Ovary (tissue), 3 donors: ENCODE measurements at regions not wholly inside any gene's neighbourhood (a gene's known extent, or its start where the extent isn't known, plus 50 kb on each side); places are given as distances from the start of the nearest gene placed in this dataset.
"Not testable (repeated sequence)": the region's sequence is repeated elsewhere in the genome, so short reads cannot be mapped to it uniquely, and the experiment has no call there.

Experiments
- POLR2A ChIP-seq: fragments of 450-650 bp; IDR thresholded peaks from one replicate; pipeline ENCODE4 v1.6.1; 2017; ENCODE audit warnings: antibody characterized with exemption, mild to moderate bottlenecking, moderate library complexity
- TF ChIP-seq, protein P1 (sequence below), 3 donors: fragments of 450-650 bp in 2 of 3; fragments of 200-600 bp in 1 of 3; IDR thresholded peaks; one replicate each; pipeline versions ENCODE4 v1.5.1 to v1.8.0; 2016 to 2022; ENCODE audit warnings: antibody characterized with exemption in 3 of 3, mild to moderate bottlenecking in 1 of 3
- donor health status: DM: no; HTN: no; CAD: no.

DNA sequence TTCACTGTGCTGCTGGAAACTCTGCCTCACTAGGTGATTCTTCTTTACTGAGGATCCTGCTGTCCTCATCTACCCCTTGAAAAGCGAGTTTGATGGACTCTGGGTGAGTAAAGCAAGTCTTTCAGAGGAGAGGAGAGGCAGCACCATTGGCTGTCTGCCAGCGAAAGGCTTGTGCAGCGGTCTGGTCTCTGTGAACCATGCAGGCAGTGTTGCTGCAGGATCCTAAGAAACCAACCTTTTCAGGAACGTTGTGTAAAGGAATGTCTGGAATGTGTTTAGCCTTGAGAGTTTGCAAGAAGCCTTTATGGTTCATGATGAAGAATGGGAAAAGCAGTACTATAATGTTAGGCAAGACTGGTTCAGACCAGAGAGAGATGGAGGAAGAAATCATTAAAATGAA is 53.4 kb upstream of the CCN1 start:
- TF ChIP-seq, protein P1, sequence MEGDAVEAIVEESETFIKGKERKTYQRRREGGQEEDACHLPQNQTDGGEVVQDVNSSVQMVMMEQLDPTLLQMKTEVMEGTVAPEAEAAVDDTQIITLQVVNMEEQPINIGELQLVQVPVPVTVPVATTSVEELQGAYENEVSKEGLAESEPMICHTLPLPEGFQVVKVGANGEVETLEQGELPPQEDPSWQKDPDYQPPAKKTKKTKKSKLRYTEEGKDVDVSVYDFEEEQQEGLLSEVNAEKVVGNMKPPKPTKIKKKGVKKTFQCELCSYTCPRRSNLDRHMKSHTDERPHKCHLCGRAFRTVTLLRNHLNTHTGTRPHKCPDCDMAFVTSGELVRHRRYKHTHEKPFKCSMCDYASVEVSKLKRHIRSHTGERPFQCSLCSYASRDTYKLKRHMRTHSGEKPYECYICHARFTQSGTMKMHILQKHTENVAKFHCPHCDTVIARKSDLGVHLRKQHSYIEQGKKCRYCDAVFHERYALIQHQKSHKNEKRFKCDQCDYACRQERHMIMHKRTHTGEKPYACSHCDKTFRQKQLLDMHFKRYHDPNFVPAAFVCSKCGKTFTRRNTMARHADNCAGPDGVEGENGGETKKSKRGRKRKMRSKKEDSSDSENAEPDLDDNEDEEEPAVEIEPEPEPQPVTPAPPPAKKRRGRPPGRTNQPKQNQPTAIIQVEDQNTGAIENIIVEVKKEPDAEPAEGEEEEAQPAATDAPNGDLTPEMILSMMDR (IDR thresholded peaks at IDR 0.05): not testable (repeated sequence)
- TF ChIP-seq POLR2A: not testable (repeated sequence)
